ENCODE measurements at regions not wholly inside any gene's neighbourhood (a gene's known extent, or its start where the extent isn't known, plus 50 kb on each side); places are given as distances from the start of the nearest gene placed in this dataset.

- DNase-seq (ENCODE audit: low spot score) = no peak
- no peaks in the 10 kb centered on the region for H3K9me3 ChIP-seq
- H3K4me1 ChIP-seq (replicated peaks) = no peaks in the 10 kb centered on the region
- H3K36me3 ChIP-seq = no peaks in the 10 kb centered on the region
- H3K27ac ChIP-seq = peak overlapping the region in 1 of 2 donors; percentile 10
- intact Hi-C loops (cut with DNase I) = no loop called here
- TF ChIP-seq POLR2AphosphoS5 (IDR thresholded peaks at IDR 0.05) (no peak), POLR2A (IDR thresholded peaks at IDR 0.05) (no peak), CTCF (IDR thresholded peaks at IDR 0.05) (no peak)
- WGBS = 45% methylated on average over 7 of the region's 7 CpGs
- H3K27me3 ChIP-seq (replicated peaks; ENCODE audit: insufficient read depth) = no peaks in the 10 kb centered on the region
- H3K4me3 ChIP-seq = no peak overlapping the region
Measured at GRCh38 chr1:234554218-234554697, 55.7 kb downstream of the IRF2BP2 start.

- intact Hi-C loops (cut with DNase I) = no loop called here
- Histone ChIP-seq H3K4me1 (replicated peaks) (no peaks in the 10 kb centered on the region), H3K9me3 (no peaks in the 10 kb centered on the region), H3K4me3 (no peak overlapping the region), H3K27me3 (replicated peaks; ENCODE audit: insufficient read depth) (no peaks in the 10 kb centered on the region), H3K36me3 (no peaks in the 10 kb centered on the region), H3K27ac (peak overlapping the region in 1 of 2 donors; percentile 10)
- TF ChIP-seq CTCF (IDR thresholded peaks at IDR 0.05) = no peak
- TF ChIP-seq POLR2A (IDR thresholded peaks at IDR 0.05) = no peak
- TF ChIP-seq POLR2AphosphoS5 (IDR thresholded peaks at IDR 0.05) = no peak
- 79% methylated on average over 21 of the region's 21 CpGs for WGBS
- DNase-seq (ENCODE audit: low spot score) = no peak
Measured at GRCh38 chr1:234553240-234554188, 56.5 kb downstream of the IRF2BP2 start.

- Histone ChIP-seq H3K4me3 (no peak overlapping the region), H3K36me3 (no peaks in the 10 kb centered on the region), H3K9me3 (no peaks in the 10 kb centered on the region), H3K4me1 (replicated peaks) (no peaks in the 10 kb centered on the region), H3K27me3 (replicated peaks; ENCODE audit: insufficient read depth) (no peaks in the 10 kb centered on the region), H3K27ac (no peak overlapping the region)
- DNase-seq (ENCODE audit: low spot score) = no peak
- TF ChIP-seq CTCF (IDR thresholded peaks at IDR 0.05) = no peak
- TF ChIP-seq POLR2AphosphoS5 (IDR thresholded peaks at IDR 0.05) = no peak
- TF ChIP-seq POLR2A (IDR thresholded peaks at IDR 0.05) = no peak
- WGBS = 92% methylated on average over 6 of the region's 6 CpGs
- intact Hi-C loops (cut with DNase I) = no loop called here
Measured at GRCh38 chr1:234551032-234551378, 59.0 kb downstream of the IRF2BP2 start.

GRCh38 chr1:234550341-234551031 is 59.5 kb downstream of the IRF2BP2 start:
- H3K27me3 ChIP-seq (replicated peaks; ENCODE audit: insufficient read depth) = no peaks in the 10 kb centered on the region
- TF ChIP-seq POLR2AphosphoS5 (IDR thresholded peaks at IDR 0.05) = no peak
- no peak for TF ChIP-seq POLR2A (IDR thresholded peaks at IDR 0.05)
- H3K36me3 ChIP-seq = no peaks in the 10 kb centered on the region
- no peak for DNase-seq (ENCODE audit: low spot score)
- WGBS = 88% methylated on average over 16 of the region's 16 CpGs
- no peaks in the 10 kb centered on the region for H3K9me3 ChIP-seq
- intact Hi-C loops (cut with DNase I) = no loop called here
- no peaks in the 10 kb centered on the region for H3K4me1 ChIP-seq (replicated peaks)
- no peak overlapping the region for H3K27ac ChIP-seq
- no peak overlapping the region for H3K4me3 ChIP-seq

GRCh38 chr1:234549447-234550021 is 60.4 kb downstream of the IRF2BP2 start:
- peaks cover 8% of the 10 kb centered on the region for H3K4me1 ChIP-seq (replicated peaks)
- no peak for TF ChIP-seq POLR2A (IDR thresholded peaks at IDR 0.05)
- TF ChIP-seq POLR2AphosphoS5 (IDR thresholded peaks at IDR 0.05) = no peak
- TF ChIP-seq CTCF (IDR thresholded peaks at IDR 0.05) = no peak

More at GRCh38 chr1:234549447-234550021, 60.4 kb downstream of the IRF2BP2 start:
- WGBS = 96% methylated on average over 10 of the region's 10 CpGs
- H3K27ac ChIP-seq = no peak overlapping the region
- H3K27me3 ChIP-seq (replicated peaks; ENCODE audit: insufficient read depth) = no peaks in the 10 kb centered on the region
- no peak overlapping the region for H3K4me3 ChIP-seq
- no peaks in the 10 kb centered on the region for H3K36me3 ChIP-seq
- intact Hi-C loops (cut with DNase I) = no loop called here
- DNase-seq (ENCODE audit: low spot score) = no peak
- no peaks in the 10 kb centered on the region for H3K9me3 ChIP-seq

All from prostate gland (tissue), 2 donors.